A673 (cell line): ENCODE measurements at regions not wholly inside any gene's neighbourhood (a gene's known extent, or its start where the extent isn't known, plus 50 kb on each side); places are given as distances from the start of the nearest gene placed in this dataset.

Source experiments
- EZH2 ChIP-seq: fragments of 200-600 bp; sonication (generic); IDR thresholded peaks from 2 replicates; pipeline ENCODE4 v1.6.1; 2017; ENCODE audit warnings: borderline replicate concordance, low read depth, mild to moderate bottlenecking, mixed read lengths, antibody characterized with exemption, low read length; ENCODE audit not compliant: poor library complexity, severe bottlenecking
- TF ChIP-seq, protein P1 (sequence below): fragments of 300-800, 200-600 bp; sonication (generic); conservative IDR thresholded peaks from 2 replicates; pipeline ENCODE4 v1.5.1; 2017; ENCODE audit warnings: low read depth, mild to moderate bottlenecking, antibody characterized with exemption, low read length, moderate library complexity, mixed read lengths

- TF ChIP-seq, protein P1, sequence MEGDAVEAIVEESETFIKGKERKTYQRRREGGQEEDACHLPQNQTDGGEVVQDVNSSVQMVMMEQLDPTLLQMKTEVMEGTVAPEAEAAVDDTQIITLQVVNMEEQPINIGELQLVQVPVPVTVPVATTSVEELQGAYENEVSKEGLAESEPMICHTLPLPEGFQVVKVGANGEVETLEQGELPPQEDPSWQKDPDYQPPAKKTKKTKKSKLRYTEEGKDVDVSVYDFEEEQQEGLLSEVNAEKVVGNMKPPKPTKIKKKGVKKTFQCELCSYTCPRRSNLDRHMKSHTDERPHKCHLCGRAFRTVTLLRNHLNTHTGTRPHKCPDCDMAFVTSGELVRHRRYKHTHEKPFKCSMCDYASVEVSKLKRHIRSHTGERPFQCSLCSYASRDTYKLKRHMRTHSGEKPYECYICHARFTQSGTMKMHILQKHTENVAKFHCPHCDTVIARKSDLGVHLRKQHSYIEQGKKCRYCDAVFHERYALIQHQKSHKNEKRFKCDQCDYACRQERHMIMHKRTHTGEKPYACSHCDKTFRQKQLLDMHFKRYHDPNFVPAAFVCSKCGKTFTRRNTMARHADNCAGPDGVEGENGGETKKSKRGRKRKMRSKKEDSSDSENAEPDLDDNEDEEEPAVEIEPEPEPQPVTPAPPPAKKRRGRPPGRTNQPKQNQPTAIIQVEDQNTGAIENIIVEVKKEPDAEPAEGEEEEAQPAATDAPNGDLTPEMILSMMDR = no peak
- no peak for TF ChIP-seq EZH2
Observed at GRCh38 chr16:55101026-55101425, 170.4 kb downstream of the IRX5 start.
